CD14-positive monocyte (primary cell): ENCODE measurements at regions not wholly inside any gene's neighbourhood (a gene's known extent, or its start where the extent isn't known, plus 50 kb on each side); places are given as distances from the start of the nearest gene placed in this dataset.

Source experiments
- DNase-seq, 3 donors: peaks; one replicate each; pipeline ENCODE4 v3.0.0-alpha.2; 2011 to 2022
- H2AFZ ChIP-seq: 2 replicates; pipeline ENCODE4 v1.6.0; 2012; ENCODE audit warnings: mild to moderate bottlenecking, low read depth, low read length, inconsistent platforms; ENCODE audit not compliant: insufficient read depth, poor library complexity, severe bottlenecking
- H3K27ac ChIP-seq, 2 donors: 1 replicate in 1 of 2; 2 replicates in 1 of 2; pipeline ENCODE4 v1.5.1; 2012 to 2013; ENCODE audit warnings: low read length in 2 of 2, control low read depth in 1 of 2, inconsistent platforms in 1 of 2, low read depth in 1 of 2, mild to moderate bottlenecking in 1 of 2
- H3K27me3 ChIP-seq, 2 donors: one replicate each; pipeline versions ENCODE4 v1.6.0 to v1.6.1; 2011 to 2013; ENCODE audit warnings: low read length in 2 of 2; ENCODE audit not compliant: control insufficient read depth in 2 of 2, insufficient read depth in 2 of 2
- H3K36me3 ChIP-seq, 2 donors: replicated peaks in 1 of 2; 1 replicate in 1 of 2; 2 replicates in 1 of 2; pipeline versions ENCODE4 v1.5.1 to v1.6.1; 2012 to 2013; ENCODE audit warnings: low read length in 2 of 2, control low read depth in 1 of 2, inconsistent platforms in 1 of 2, mild to moderate bottlenecking in 1 of 2; ENCODE audit not compliant: insufficient read depth in 2 of 2, control insufficient read depth in 1 of 2
- H3K4me1 ChIP-seq, 2 donors: 1 replicate in 1 of 2; 2 replicates in 1 of 2; pipeline versions ENCODE4 v1.5.1 to v1.6.1; 2012 to 2013; ENCODE audit warnings: low read length in 2 of 2, control low read depth in 1 of 2, inconsistent platforms in 1 of 2, mild to moderate bottlenecking in 1 of 2, moderate library complexity in 1 of 2; ENCODE audit not compliant: insufficient read depth in 2 of 2, control insufficient read depth in 1 of 2
- H3K4me2 ChIP-seq: replicated peaks from 2 replicates; pipeline ENCODE3; 2012; ENCODE audit warnings: low read length, moderate library complexity, mild to moderate bottlenecking; ENCODE audit not compliant: poor library complexity, severe bottlenecking; ENCODE audit errors: extremely low read depth
- H3K4me3 ChIP-seq, 3 experiments: fragments of 200-600 bp in 1 of 3; sonication (generic) in 1 of 3; replicated peaks in 1 of 3; 1 replicate in 2 of 3; 2 replicates in 1 of 3; pipeline ENCODE4 v1.5.1; 2011 to 2013; ENCODE audit warnings: low read length in 3 of 3, mild to moderate bottlenecking in 3 of 3, control low read depth in 2 of 3, low read depth in 2 of 3, inconsistent platforms in 1 of 3, moderate library complexity in 1 of 3
- H3K79me2 ChIP-seq: 2 replicates; pipeline ENCODE4 v1.6.0; 2012; ENCODE audit warnings: mild to moderate bottlenecking, control low read depth, inconsistent platforms, low read length, moderate library complexity; ENCODE audit not compliant: insufficient read depth
- H3K9ac ChIP-seq: 2 replicates; pipeline ENCODE4 v1.6.0; 2017; ENCODE audit warnings: low read length, mild to moderate bottlenecking; ENCODE audit not compliant: insufficient read depth, poor library complexity, severe bottlenecking
- H3K9me3 ChIP-seq, 2 donors: replicated peaks in 1 of 2; 1 replicate in 1 of 2; 2 replicates in 1 of 2; pipeline versions ENCODE4 v1.5.1 to v1.6.1; 2012 to 2013; ENCODE audit warnings: low read length in 2 of 2, control low read depth in 1 of 2; ENCODE audit not compliant: control insufficient read depth in 1 of 2, insufficient read depth in 1 of 2
- H4K20me1 ChIP-seq: 2 replicates; pipeline ENCODE4 v1.6.0; 2012; ENCODE audit warnings: mild to moderate bottlenecking, low read length, control low read depth, moderate library complexity; ENCODE audit not compliant: insufficient read depth
- H3K27ac Mint-ChIP-seq, 7 donors: one replicate each; pipeline ENCODE4 v1.8.0; 2020; ENCODE audit warnings: mild to moderate bottlenecking in 7 of 7, mixed read lengths in 7 of 7, moderate library complexity in 6 of 7, inconsistent platforms in 2 of 7
- H3K27me3 Mint-ChIP-seq, 3 donors: one replicate each; pipeline ENCODE4 v1.8.0; 2021 to 2022; ENCODE audit warnings: low read depth in 3 of 3, mild to moderate bottlenecking in 3 of 3, mixed read lengths in 3 of 3, moderate library complexity in 3 of 3, inconsistent platforms in 1 of 3
- H3K36me3 Mint-ChIP-seq, 2 donors: one replicate each; pipeline ENCODE4 v1.8.0; 2020; ENCODE audit warnings: mixed read lengths in 2 of 2, inconsistent platforms in 1 of 2, mild to moderate bottlenecking in 1 of 2
- H3K4me1 Mint-ChIP-seq: one replicate; pipeline ENCODE4 v1.8.0; 2020; ENCODE audit warnings: mild to moderate bottlenecking, mixed read lengths
- H3K4me3 Mint-ChIP-seq, 2 donors: one replicate each; pipeline ENCODE4 v1.8.0; 2020; ENCODE audit warnings: mild to moderate bottlenecking in 2 of 2, mixed read lengths in 2 of 2, moderate library complexity in 1 of 2
- H3K9me3 Mint-ChIP-seq, 7 donors: one replicate each; pipeline ENCODE4 v1.8.0; 2020 to 2022; ENCODE audit warnings: mixed read lengths in 7 of 7, mild to moderate bottlenecking in 6 of 7, moderate library complexity in 6 of 7, inconsistent platforms in 2 of 7
- CTCF ChIP-seq: fragments of 200-600 bp; IDR thresholded peaks from one replicate; pipeline ENCODE4 v1.8.0; 2022; ENCODE audit warnings: antibody characterized with exemption, mild to moderate bottlenecking
- WGBS: methylation state at CpG from one replicate; pipeline ENCODE4 v1.1.5; 2013; ENCODE audit warnings: missing lambda C conversion rate; ENCODE audit not compliant: insufficient coverage; 5-methylcytosine and 5-hydroxymethylcytosine counted together
- intact Hi-C, 2 donors: fragments of 100-400 bp; cut with micrococcal nuclease; formaldehyde crosslinking; loops; one replicate each; pipeline versions ENCODE4 v1.15.0 to v1.15.1; 2023

- H3K4me3 ChIP-seq = no peak overlapping the region
- no peaks in the 10 kb centered on the region for H3K36me3 ChIP-seq
- TF ChIP-seq CTCF = no peak
- no peaks in the 10 kb centered on the region for H3K4me1 Mint-ChIP-seq
- H4K20me1 ChIP-seq = no peaks in the 10 kb centered on the region
- no peaks in the 10 kb centered on the region for H3K4me1 ChIP-seq
- H3K4me3 Mint-ChIP-seq = no peak overlapping the region
- H2AFZ ChIP-seq = no peak overlapping the region
- no peak overlapping the region for H3K9ac ChIP-seq
- H3K36me3 Mint-ChIP-seq = no peaks in the 10 kb centered on the region
- intact Hi-C loops = no loop called here
- H3K27ac Mint-ChIP-seq = no peak overlapping the region
- no peak overlapping the region for H3K27ac ChIP-seq
- no peaks in the 10 kb centered on the region for H3K79me2 ChIP-seq
- no peaks in the 10 kb centered on the region for H3K9me3 ChIP-seq
- no peak for DNase-seq
- no peak overlapping the region for H3K4me2 ChIP-seq
- no peaks in the 10 kb centered on the region for H3K27me3 Mint-ChIP-seq
- WGBS = 76% methylated on average over 3 of the region's 3 CpGs
- H3K27me3 ChIP-seq = no peaks in the 10 kb centered on the region
- H3K9me3 Mint-ChIP-seq = peaks cover 0 to 2% (median 0%) of the 10 kb centered on the region in 7 donors
Measured at GRCh38 chr18:39190508-39190907, 1624.9 kb upstream of the CELF4 start.

- Histone ChIP-seq H3K9me3 (peaks cover 0 to 4% of the 10 kb centered on the region in 2 donors), H3K36me3 (no peaks in the 10 kb centered on the region), H3K27ac (no peak overlapping the region), H3K79me2 (no peaks in the 10 kb centered on the region), H3K27me3 (no peaks in the 10 kb centered on the region), H3K9ac (no peak overlapping the region), H3K4me3 (no peak overlapping the region), H3K4me1 (no peaks in the 10 kb centered on the region), H4K20me1 (no peaks in the 10 kb centered on the region), H3K4me2 (no peak overlapping the region), H2AFZ (no peak overlapping the region)
- no peaks in the 10 kb centered on the region for H3K27me3 Mint-ChIP-seq
- 80% methylated on average over 2 of the region's 2 CpGs for WGBS
- H3K27ac Mint-ChIP-seq = no peak overlapping the region
- intact Hi-C loops = no loop called here
- H3K4me1 Mint-ChIP-seq = no peaks in the 10 kb centered on the region
- peaks cover 0 to 3% (median 0%) of the 10 kb centered on the region in 7 donors for H3K9me3 Mint-ChIP-seq
- DNase-seq = no peak
- no peak overlapping the region for H3K4me3 Mint-ChIP-seq
- H3K36me3 Mint-ChIP-seq = no peaks in the 10 kb centered on the region
- TF ChIP-seq CTCF = no peak
Measured at GRCh38 chr18:39188278-39188677, 1622.7 kb upstream of the CELF4 start.
